NK-92 treated with Interleukin-12 subunit alpha and Interleukin-12 subunit beta, amount 100 ng/mL, for 24 hours (cell line): ENCODE measurements at regions not wholly inside any gene's neighbourhood (a gene's known extent, or its start where the extent isn't known, plus 50 kb on each side); places are given as distances from the start of the nearest gene placed in this dataset.

Experiments used
- DNase-seq: peaks from one replicate; lab custom pipeline; 2025; lab: John Stamatoyannopoulos, UW

GRCh38 chr5:38643616-38644015, 87.2 kb upstream of the LIFR start:
- DNase-seq: no peak

- no peak for DNase-seq
These were observed 89.1 kb upstream of the LIFR start for GRCh38 chr5:38645508-38645907.

GRCh38 chr5:38648703-38649291, 92.4 kb upstream of the LIFR start:
- no peak for DNase-seq

GRCh38 chr5:38650540-38650939, 94.1 kb upstream of the LIFR start:
- DNase-seq: no peak

- no peak for DNase-seq
These were observed 94.5 kb upstream of the LIFR start for GRCh38 chr5:38650946-38651345.

GRCh38 chr5:38651806-38652205, 95.4 kb upstream of the LIFR start:
- DNase-seq: no peak

- no peak for DNase-seq
These were observed 96.9 kb upstream of the LIFR start for GRCh38 chr5:38653389-38653788.

- DNase-seq: no peak
These were observed 99.2 kb upstream of the LIFR start for GRCh38 chr5:38655691-38656090.

- DNase-seq: no peak
These were observed 100.1 kb upstream of the LIFR start for GRCh38 chr5:38656568-38656967.

- no peak for DNase-seq
These were observed 100.6 kb upstream of the LIFR start for GRCh38 chr5:38657020-38657419.

GRCh38 chr5:38660194-38660668, 103.8 kb upstream of the LIFR start:
- no peak for DNase-seq

- no peak for DNase-seq
These were observed 105.6 kb upstream of the LIFR start for GRCh38 chr5:38662090-38662489.

GRCh38 chr5:38663249-38663648, 106.8 kb upstream of the LIFR start:
- no peak for DNase-seq

GRCh38 chr5:38666668-38667498, 110.4 kb upstream of the LIFR start:
- no peak for DNase-seq

- DNase-seq: no peak
These were observed 111.0 kb upstream of the LIFR start for GRCh38 chr5:38667499-38667776.

GRCh38 chr5:38669361-38669880, 113.0 kb upstream of the LIFR start:
- no peak for DNase-seq

- no peak for DNase-seq
These were observed 113.6 kb upstream of the LIFR start for GRCh38 chr5:38670066-38670465.

GRCh38 chr5:38670878-38671277, 114.4 kb upstream of the LIFR start:
- DNase-seq: no peak

- DNase-seq: no peak
These were observed 115.8 kb upstream of the LIFR start for GRCh38 chr5:38672059-38672788.

GRCh38 chr5:38673671-38674071, 117.2 kb upstream of the LIFR start:
- DNase-seq: no peak

GRCh38 chr5:38675443-38675842, 119.0 kb upstream of the LIFR start:
- no peak for DNase-seq

- no peak for DNase-seq
These were observed 121.2 kb upstream of the LIFR start for GRCh38 chr5:38677636-38678035.

GRCh38 chr5:38678076-38678475, 121.6 kb upstream of the LIFR start:
- DNase-seq: no peak
